NCI-H1930 (cell line): ENCODE measurements at regions not wholly inside any gene's neighbourhood (a gene's known extent, or its start where the extent isn't known, plus 50 kb on each side); places are given as distances from the start of the nearest gene placed in this dataset.

ENCODE experiments used
- DNase-seq, 2 experiments: peaks; one replicate each; lab custom pipeline; 2025; lab: John Stamatoyannopoulos, UW

DNA sequence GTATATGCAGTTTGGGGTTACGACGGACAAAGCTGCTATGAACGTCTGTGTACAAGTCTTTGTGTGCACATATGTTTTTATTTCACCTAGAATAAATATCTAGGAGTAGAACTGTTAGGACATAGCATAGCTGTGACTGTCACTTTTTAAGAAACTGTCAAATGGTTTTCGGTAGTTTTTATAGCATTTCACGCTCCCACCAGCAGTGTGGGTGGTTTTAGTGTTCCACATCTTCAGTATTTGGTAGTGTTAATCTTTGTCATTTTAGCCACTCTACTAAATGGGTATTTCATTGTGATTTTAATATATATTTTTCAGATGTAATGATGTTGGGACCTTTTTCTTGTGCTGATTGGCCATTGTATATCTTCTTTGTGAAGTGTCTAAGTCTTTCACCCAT, 109.1 kb upstream of the BCAT1 start:
- DNase-seq, result no peak

GRCh38 chr12:25056486-25057130, 107.7 kb upstream of the BCAT1 start:
- no peak for DNase-seq

- DNase-seq, result no peak
These were observed 107.1 kb upstream of the BCAT1 start for GRCh38 chr12:25056011-25056410.

GRCh38 chr12:25054783-25055144, 105.9 kb upstream of the BCAT1 start:
- DNase-seq, result peak in 1 of 2 experiments; percentile 11

DNA sequence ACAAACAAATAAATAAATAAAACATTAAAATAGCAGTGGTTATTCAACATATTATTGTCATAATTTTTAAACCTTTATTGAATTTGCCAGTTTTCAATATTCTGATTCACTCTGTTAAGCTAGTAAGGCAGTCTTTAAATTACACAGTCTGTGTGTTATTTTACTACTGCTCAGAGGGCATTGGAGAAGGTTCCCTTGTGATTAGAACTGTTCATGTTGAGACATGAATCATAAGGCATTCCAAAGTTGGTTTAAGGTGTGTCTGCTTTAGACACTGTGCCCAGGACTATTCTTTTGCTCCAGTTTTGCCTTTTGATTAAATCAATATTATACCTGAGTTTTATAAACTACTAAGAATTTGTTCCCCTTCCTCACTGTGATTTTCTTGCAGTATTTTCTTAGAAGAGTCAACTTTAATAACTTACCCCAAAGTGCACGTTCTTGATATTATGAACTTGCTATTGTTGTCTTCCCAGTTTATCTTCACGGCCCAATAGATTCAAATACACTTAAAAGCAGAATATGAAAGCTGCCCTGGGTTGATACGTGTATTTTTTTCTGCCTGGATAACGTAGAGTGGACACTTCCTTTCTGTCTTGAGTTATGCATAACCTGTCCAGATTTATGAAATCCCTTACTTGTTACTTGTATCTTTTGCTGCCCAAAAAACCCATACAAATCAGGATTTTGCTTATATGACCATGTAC, 105.3 kb upstream of the BCAT1 start:
- DNase-seq, result no peak

DNA sequence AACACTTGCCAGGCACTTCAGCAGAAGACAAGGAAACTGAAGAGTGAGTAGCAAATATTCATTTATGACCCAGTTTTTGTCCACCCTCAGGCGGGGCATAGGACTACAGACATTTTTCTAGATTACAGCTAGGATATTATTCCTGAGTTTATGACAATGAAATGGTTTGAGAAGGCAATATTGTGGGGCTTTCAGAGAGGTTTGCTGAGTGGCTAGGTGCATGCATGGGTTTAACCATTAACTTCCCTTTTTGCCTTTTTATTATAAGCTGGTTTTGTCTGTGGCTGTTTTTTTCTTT, 104.0 kb upstream of the BCAT1 start:
- no peak for DNase-seq

- DNase-seq, result no peak
These were observed 103.5 kb upstream of the BCAT1 start for GRCh38 chr12:25052196-25052913.

DNA sequence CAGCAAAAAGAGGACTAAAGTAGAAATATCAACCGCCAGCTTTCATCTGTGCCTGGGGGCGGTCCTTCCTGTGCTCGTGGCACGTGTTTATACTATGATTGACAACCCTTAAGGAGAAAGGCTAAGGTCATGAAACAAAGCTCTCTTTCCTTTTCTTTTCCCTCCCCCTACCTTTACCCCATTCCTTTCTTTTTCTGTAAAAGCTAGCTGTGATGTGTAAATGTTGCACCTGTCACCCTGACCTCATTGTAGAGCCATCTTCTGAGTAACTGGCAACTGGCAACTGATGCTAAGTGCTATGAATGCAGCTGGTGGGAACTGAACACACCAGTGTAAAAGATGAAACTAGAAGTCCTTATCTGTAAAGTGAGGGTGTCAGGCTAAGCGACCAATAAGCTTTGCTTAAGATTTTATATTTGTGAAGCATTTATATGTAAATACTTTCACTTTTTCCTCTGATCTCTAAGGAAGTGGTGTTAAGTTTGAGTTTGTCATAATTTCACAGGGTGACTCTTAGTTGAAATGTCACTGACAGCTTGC, 102.8 kb upstream of the BCAT1 start:
- DNase-seq, result no peak

- DNase-seq, result no peak
These were observed 102.3 kb upstream of the BCAT1 start for GRCh38 chr12:25051171-25051570.

GRCh38 chr12:25045869-25046268, 97.0 kb upstream of the BCAT1 start:
- no peak for DNase-seq

- no peak for DNase-seq
These were observed 92.3 kb upstream of the BCAT1 start for GRCh38 chr12:25041006-25041741.

DNA sequence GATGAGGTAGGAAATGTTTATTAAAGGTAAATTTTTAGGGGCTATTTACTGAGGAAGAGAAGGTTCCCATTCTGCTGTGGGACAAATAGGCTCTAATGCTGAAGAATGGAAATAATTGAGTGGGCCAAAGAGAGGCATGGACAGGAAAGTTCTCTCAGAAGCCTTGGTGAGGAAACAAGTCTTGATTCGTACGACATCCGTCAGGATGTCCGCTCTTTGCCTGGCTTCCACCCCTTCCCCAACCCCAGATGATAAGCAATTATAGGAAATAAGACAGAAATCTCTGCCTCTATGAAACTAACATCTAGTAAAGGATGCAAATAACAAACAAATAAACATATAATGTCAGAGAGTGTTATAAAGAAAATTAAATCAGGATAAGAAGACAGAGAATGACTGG, 91.7 kb upstream of the BCAT1 start:
- no peak for DNase-seq

GRCh38 chr12:25034676-25035075, 85.8 kb upstream of the BCAT1 start:
- DNase-seq, result no peak

GRCh38 chr12:25025951-25026490, 77.1 kb upstream of the BCAT1 start:
- no peak for DNase-seq

GRCh38 chr12:25025260-25025659, 76.4 kb upstream of the BCAT1 start:
- DNase-seq, result no peak

DNA sequence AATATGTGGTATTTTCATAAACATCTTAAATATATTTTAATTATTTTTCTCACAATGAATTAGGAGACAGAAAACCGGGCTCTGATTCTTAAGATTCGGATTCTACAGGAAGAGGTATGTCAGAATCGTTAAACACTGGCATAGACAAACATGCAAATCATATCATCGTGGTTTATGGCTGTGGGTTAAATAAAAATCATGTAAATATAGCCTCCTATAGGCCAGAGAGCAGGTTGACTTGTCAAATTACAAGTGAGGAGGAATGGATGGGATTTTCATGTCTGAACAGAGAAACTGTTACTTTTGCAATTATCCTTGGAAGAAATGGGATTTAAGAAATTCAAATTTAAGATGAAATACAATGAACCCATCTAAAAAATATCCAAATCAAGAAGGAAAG, 74.9 kb upstream of the BCAT1 start:
- DNase-seq, result no peak

DNA sequence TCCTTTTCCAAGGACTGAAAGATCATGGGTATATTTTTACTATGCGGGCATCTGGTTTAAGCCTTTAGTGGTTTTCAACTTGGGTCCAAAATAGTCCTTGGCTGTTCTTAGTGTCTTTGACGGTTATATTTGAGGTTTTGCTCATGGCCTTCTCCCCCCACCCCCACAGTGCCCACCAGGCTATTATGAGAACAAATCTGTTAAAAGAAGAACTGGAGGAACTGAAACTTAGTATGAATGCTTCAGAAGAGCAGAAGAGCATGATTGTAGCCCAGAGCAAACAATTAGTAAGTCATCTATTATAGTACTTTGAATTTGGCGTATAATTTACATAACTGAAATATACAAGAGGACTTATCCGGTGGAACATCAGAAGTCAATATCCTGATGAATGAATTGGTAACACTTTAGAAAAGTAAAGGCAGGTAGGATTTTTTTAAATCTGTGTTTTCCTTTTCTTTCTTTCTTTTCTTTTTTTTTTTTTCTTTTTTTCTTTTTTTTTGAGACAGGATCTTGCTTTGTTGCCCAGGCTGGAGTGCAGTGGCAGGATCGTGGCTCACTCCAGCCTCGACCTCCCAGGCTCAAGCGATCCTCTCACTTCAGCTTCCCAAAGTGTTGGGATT, 71.8 kb upstream of the BCAT1 start:
- DNase-seq, result no peak

- no peak for DNase-seq
These were observed 69.2 kb upstream of the BCAT1 start for GRCh38 chr12:25018146-25018545.

GRCh38 chr12:25017336-25017735, 68.4 kb upstream of the BCAT1 start:
- DNase-seq, result no peak

DNA sequence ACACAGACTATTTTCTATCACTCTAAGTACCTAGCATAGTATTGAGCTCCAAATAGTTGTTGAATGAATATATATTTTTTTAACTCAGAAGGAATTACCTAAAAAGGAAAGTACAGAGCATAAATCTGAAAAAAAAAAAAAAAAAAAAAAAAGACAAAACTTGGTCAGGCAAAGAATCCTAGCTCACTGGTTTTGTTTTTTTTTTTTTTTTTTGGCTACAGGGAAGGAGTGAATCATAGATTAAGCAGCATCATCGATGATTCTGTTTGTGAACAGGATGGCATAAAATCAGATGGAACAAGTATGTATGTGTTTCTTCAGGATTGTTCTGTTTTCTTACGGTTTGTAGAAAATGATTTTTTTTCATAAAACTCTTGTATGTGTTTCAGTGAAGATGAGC, 66.1 kb upstream of the BCAT1 start:
- no peak for DNase-seq

- DNase-seq, result no peak
These were observed 64.2 kb upstream of the BCAT1 start for GRCh38 chr12:25013061-25013460.
